Mesendoderm (in vitro differentiated cells): ENCODE measurements at regions not wholly inside any gene's neighbourhood (a gene's known extent, or its start where the extent isn't known, plus 50 kb on each side); places are given as distances from the start of the nearest gene placed in this dataset.

Source experiments
- DNase-seq: peaks from one replicate; pipeline ENCODE4 v3.0.0; 2013
- H2AK5ac ChIP-seq: 2 replicates; pipeline ENCODE4 v1.6.1; 2013; ENCODE audit warnings: low read length, inconsistent platforms
- H2BK120ac ChIP-seq: 2 replicates; pipeline ENCODE4 v1.6.1; 2013; ENCODE audit warnings: low read depth, mild to moderate bottlenecking, low read length, moderate library complexity, mixed read lengths
- H2BK15ac ChIP-seq: replicated peaks from 2 replicates; pipeline ENCODE4 v1.6.1; 2013; ENCODE audit warnings: low read depth, mild to moderate bottlenecking, moderate library complexity
- H2BK5ac ChIP-seq: 2 replicates; pipeline ENCODE4 v1.6.1; 2013; ENCODE audit warnings: low read length, inconsistent platforms
- H3K18ac ChIP-seq: 2 replicates; pipeline ENCODE4 v1.6.1; 2013; ENCODE audit warnings: mild to moderate bottlenecking, low read length, mixed read lengths
- H3K23ac ChIP-seq: one replicate; pipeline ENCODE4 v1.6.1; 2013; ENCODE audit warnings: low read length
- H3K27ac ChIP-seq: 2 replicates; pipeline ENCODE4 v1.5.1; 2013; ENCODE audit warnings: low read depth, mild to moderate bottlenecking, inconsistent platforms, low read length, moderate library complexity
- H3K27me3 ChIP-seq: 2 replicates; pipeline ENCODE4 v1.6.1; 2013; ENCODE audit warnings: low read length, control low read depth, mild to moderate bottlenecking, inconsistent platforms; ENCODE audit not compliant: insufficient read depth, poor library complexity
- H3K36me3 ChIP-seq: 2 replicates; pipeline ENCODE4 v1.6.1; 2013; ENCODE audit warnings: low read length, inconsistent platforms; ENCODE audit not compliant: control insufficient read depth, insufficient read depth
- H3K4ac ChIP-seq: one replicate; pipeline ENCODE4 v1.6.1; 2013; ENCODE audit warnings: low read depth, mild to moderate bottlenecking, low read length, moderate library complexity
- H3K4me1 ChIP-seq: 2 replicates; pipeline ENCODE4 v1.6.1; 2013; ENCODE audit warnings: low read depth, low read length, inconsistent platforms; ENCODE audit not compliant: control insufficient read depth
- H3K4me2 ChIP-seq: 2 replicates; pipeline ENCODE4 v1.6.1; 2013; ENCODE audit warnings: low read length
- H3K4me3 ChIP-seq: 2 replicates; pipeline ENCODE4 v1.5.1; 2013; ENCODE audit warnings: mild to moderate bottlenecking, low read length
- H3K56ac ChIP-seq: one replicate; pipeline ENCODE4 v1.6.1; 2013; ENCODE audit warnings: low read length
- H3K79me1 ChIP-seq: 2 replicates; pipeline ENCODE4 v1.6.1; 2013; ENCODE audit warnings: low read length, inconsistent platforms
- H3K79me2 ChIP-seq: 2 replicates; pipeline ENCODE4 v1.6.1; 2013; ENCODE audit warnings: mild to moderate bottlenecking, low read length; ENCODE audit not compliant: control insufficient read depth, insufficient read depth
- H3K9ac ChIP-seq: 2 replicates; pipeline ENCODE4 v1.6.1; 2013; ENCODE audit warnings: low read length, inconsistent platforms
- H4K5ac ChIP-seq: one replicate; pipeline ENCODE4 v1.6.1; 2013; ENCODE audit warnings: low read length
- H4K8ac ChIP-seq: one replicate; pipeline ENCODE4 v1.6.1; 2013; ENCODE audit warnings: low read depth, mild to moderate bottlenecking, control low read depth, low read length, moderate library complexity
- WGBS: extraction: QIAGEN DNeasy Blood & Tissue Kit; methylation state at CpG from one replicate; pipeline ENCODE4 v1.1.7; 2013; ENCODE audit warnings: low lambda C conversion rate, missing lambda C conversion rate; ENCODE audit not compliant: insufficient coverage; ENCODE audit errors: extremely low coverage; 5-methylcytosine and 5-hydroxymethylcytosine counted together

- no peak overlapping the region for H3K9ac ChIP-seq
- no CpG with 5 or more reads among the region's 2 CpGs for WGBS
- H4K8ac ChIP-seq, result no peak overlapping the region
- H3K56ac ChIP-seq, result no peak overlapping the region
- no peaks in the 10 kb centered on the region for H3K36me3 ChIP-seq
- DNase-seq, result no peak
- no peak overlapping the region for H3K27ac ChIP-seq
- no peak overlapping the region for H3K4me2 ChIP-seq
- H3K23ac ChIP-seq, result no peak overlapping the region
- no peaks in the 10 kb centered on the region for H3K79me2 ChIP-seq
- no peak overlapping the region for H2BK5ac ChIP-seq
- H2AK5ac ChIP-seq, result no peak overlapping the region
- H3K18ac ChIP-seq, result no peak overlapping the region
- no peaks in the 10 kb centered on the region for H3K27me3 ChIP-seq
- no peak overlapping the region for H3K4ac ChIP-seq
- H3K4me3 ChIP-seq, result no peak overlapping the region
- H3K4me1 ChIP-seq, result no peaks in the 10 kb centered on the region
- no peaks in the 10 kb centered on the region for H3K79me1 ChIP-seq
- H4K5ac ChIP-seq, result no peak overlapping the region
- no peak overlapping the region for H2BK120ac ChIP-seq
- H2BK15ac ChIP-seq, result no peak overlapping the region
Observed at GRCh38 chr4:123217664-123218063, 178.9 kb upstream of the SPRY1 start.

DNA sequence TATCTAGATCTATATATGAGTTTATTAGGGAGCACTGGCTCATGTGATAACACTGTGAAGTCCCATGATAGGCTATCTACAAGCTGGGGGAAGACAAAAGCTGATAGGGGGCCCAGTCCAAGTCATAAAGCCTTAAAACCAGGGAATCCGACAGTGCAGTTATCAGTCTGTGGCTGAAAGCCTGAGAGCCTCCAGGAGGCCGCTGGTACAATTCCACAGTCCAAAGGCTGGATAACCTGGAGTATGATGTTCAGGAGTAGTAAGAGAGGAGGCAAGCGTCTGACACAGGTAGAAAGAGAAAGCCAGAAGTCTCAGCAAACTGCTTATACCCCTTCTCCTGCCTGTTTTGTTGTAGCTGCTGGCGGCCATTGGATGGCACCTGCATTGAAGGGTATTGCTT lies 177.6 kb upstream of the SPRY1 start:
- Histone ChIP-seq H3K4me1 (no peaks in the 10 kb centered on the region), H3K79me2 (no peaks in the 10 kb centered on the region), H3K4me3 (no peak overlapping the region), H3K56ac (no peak overlapping the region), H3K4ac (no peak overlapping the region), H2BK5ac (no peak overlapping the region), H3K36me3 (no peaks in the 10 kb centered on the region), H3K4me2 (no peak overlapping the region), H3K23ac (no peak overlapping the region), H3K9ac (no peak overlapping the region), H3K27me3 (no peaks in the 10 kb centered on the region), H3K27ac (no peak overlapping the region), H4K5ac (no peak overlapping the region), H4K8ac (no peak overlapping the region), H2AK5ac (no peak overlapping the region), H2BK120ac (no peak overlapping the region), H2BK15ac (no peak overlapping the region), H3K18ac (no peak overlapping the region), H3K79me1 (no peaks in the 10 kb centered on the region)
- no CpG with 5 or more reads among the region's 4 CpGs for WGBS
- DNase-seq, result no peak

- no peak overlapping the region for H2BK15ac ChIP-seq
- no peak overlapping the region for H3K27ac ChIP-seq
- no peak overlapping the region for H2AK5ac ChIP-seq
- DNase-seq, result no peak
- H3K18ac ChIP-seq, result no peak overlapping the region
- no peaks in the 10 kb centered on the region for H3K27me3 ChIP-seq
- H3K4me3 ChIP-seq, result no peak overlapping the region
- H3K4ac ChIP-seq, result no peak overlapping the region
- H3K79me2 ChIP-seq, result no peaks in the 10 kb centered on the region
- H3K23ac ChIP-seq, result no peak overlapping the region
- H3K4me2 ChIP-seq, result no peak overlapping the region
- H2BK5ac ChIP-seq, result no peak overlapping the region
- no peak overlapping the region for H2BK120ac ChIP-seq
- no CpG with 5 or more reads among the region's 1 CpG for WGBS
- H3K4me1 ChIP-seq, result peaks cover 6% of the 10 kb centered on the region
- no peak overlapping the region for H3K9ac ChIP-seq
- H3K79me1 ChIP-seq, result no peaks in the 10 kb centered on the region
- no peak overlapping the region for H4K8ac ChIP-seq
- no peaks in the 10 kb centered on the region for H3K36me3 ChIP-seq
- no peak overlapping the region for H4K5ac ChIP-seq
- H3K56ac ChIP-seq, result no peak overlapping the region
Observed at GRCh38 chr4:123229286-123229685, 167.3 kb upstream of the SPRY1 start.

- Histone ChIP-seq H3K79me2 (no peaks in the 10 kb centered on the region), H2AK5ac (no peak overlapping the region), H2BK15ac (no peak overlapping the region), H3K18ac (no peak overlapping the region), H3K27me3 (no peaks in the 10 kb centered on the region), H3K4me2 (no peak overlapping the region), H4K5ac (no peak overlapping the region), H3K4ac (no peak overlapping the region), H3K4me1 (peaks cover 6% of the 10 kb centered on the region), H3K9ac (no peak overlapping the region), H3K27ac (no peak overlapping the region), H3K56ac (no peak overlapping the region), H2BK120ac (no peak overlapping the region), H4K8ac (no peak overlapping the region), H3K23ac (no peak overlapping the region), H3K4me3 (no peak overlapping the region), H3K36me3 (no peaks in the 10 kb centered on the region), H2BK5ac (no peak overlapping the region), H3K79me1 (no peaks in the 10 kb centered on the region)
- no peak for DNase-seq
- no CpG with 5 or more reads among the region's 2 CpGs for WGBS
Observed at GRCh38 chr4:123230061-123230460, 166.5 kb upstream of the SPRY1 start.

- Histone ChIP-seq H3K56ac (no peak overlapping the region), H2BK15ac (no peak overlapping the region), H3K4ac (no peak overlapping the region), H3K79me2 (no peaks in the 10 kb centered on the region), H3K27me3 (no peaks in the 10 kb centered on the region), H2BK120ac (no peak overlapping the region), H4K8ac (no peak overlapping the region), H4K5ac (no peak overlapping the region), H3K4me1 (peaks cover 8% of the 10 kb centered on the region), H2BK5ac (no peak overlapping the region), H3K79me1 (no peaks in the 10 kb centered on the region), H3K4me3 (no peak overlapping the region), H2AK5ac (no peak overlapping the region), H3K36me3 (no peaks in the 10 kb centered on the region), H3K18ac (no peak overlapping the region), H3K9ac (no peak overlapping the region), H3K4me2 (no peak overlapping the region), H3K23ac (no peak overlapping the region), H3K27ac (no peak overlapping the region)
- DNase-seq, result no peak
- WGBS, result no CpG with 5 or more reads among the region's 3 CpGs
Observed at GRCh38 chr4:123232439-123232838, 164.2 kb upstream of the SPRY1 start.

DNA sequence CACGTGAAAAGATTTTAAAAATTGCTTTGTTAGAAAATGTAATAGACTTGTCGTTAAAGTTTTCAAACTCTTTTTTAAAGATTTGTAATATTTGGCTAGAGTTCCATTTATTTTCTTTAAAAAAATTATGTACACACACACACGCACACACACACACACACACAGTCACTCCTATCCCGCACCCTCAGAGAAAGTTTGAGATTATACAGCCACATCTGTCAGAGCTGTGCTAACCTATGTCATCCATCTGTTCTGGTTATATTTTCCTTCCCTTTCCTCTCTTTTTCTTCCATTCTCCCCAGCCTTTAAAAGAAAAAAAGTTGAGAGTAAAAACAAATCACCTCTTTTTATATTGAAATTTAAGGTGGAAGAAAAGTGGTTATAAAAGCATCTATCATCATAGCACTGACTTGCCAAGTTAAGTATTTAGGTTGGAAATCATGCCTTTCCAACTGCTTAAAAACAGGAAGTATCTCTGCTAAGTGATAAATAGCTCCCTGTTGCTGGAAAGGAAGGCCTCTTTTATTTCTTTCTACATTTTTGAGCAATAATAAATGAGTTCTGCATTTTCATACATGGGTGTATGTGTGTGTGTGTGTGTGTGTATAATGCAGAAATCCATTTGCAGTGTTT lies 163.3 kb upstream of the SPRY1 start:
- Histone ChIP-seq H3K4me2 (no peak overlapping the region), H3K18ac (no peak overlapping the region), H2AK5ac (no peak overlapping the region), H2BK5ac (no peak overlapping the region), H3K9ac (no peak overlapping the region), H3K4me1 (peaks cover 8% of the 10 kb centered on the region), H3K23ac (no peak overlapping the region), H3K27me3 (no peaks in the 10 kb centered on the region), H3K79me2 (no peaks in the 10 kb centered on the region), H3K36me3 (no peaks in the 10 kb centered on the region), H3K56ac (no peak overlapping the region), H3K79me1 (no peaks in the 10 kb centered on the region), H2BK15ac (no peak overlapping the region), H4K8ac (no peak overlapping the region), H3K4me3 (no peak overlapping the region), H2BK120ac (no peak overlapping the region), H4K5ac (no peak overlapping the region), H3K27ac (no peak overlapping the region), H3K4ac (no peak overlapping the region)
- no peak for DNase-seq
- WGBS, result no CpG with 5 or more reads among the region's 4 CpGs
